ENCODE measurements at regions not wholly inside any gene's neighbourhood (a gene's known extent, or its start where the extent isn't known, plus 50 kb on each side); places are given as distances from the start of the nearest gene placed in this dataset.
"Not testable (repeated sequence)": the region's sequence is repeated elsewhere in the genome, so short reads cannot be mapped to it uniquely, and the experiment has no call there.

GRCh38 chr2:52289741-52290140 is 1257.8 kb upstream of the NRXN1 start:
- TF ChIP-seq CTCF (IDR thresholded peaks at IDR 0.05; ENCODE audit: borderline replicate concordance, control extremely low read depth, extremely low read depth, insufficient read depth, missing control alignments) = no peak

GRCh38 chr2:52288596-52288995 is 1256.7 kb upstream of the NRXN1 start:
- no peak for DNase-seq (ENCODE audit: low spot score)
- in situ Hi-C loops (cut with MboI; ENCODE audit: low sequenced_read_pairs, unreplicated experiment) = no loop called here
- no peak for TF ChIP-seq CTCF (IDR thresholded peaks at IDR 0.05; ENCODE audit: borderline replicate concordance, control extremely low read depth, extremely low read depth, insufficient read depth, missing control alignments)

More at GRCh38 chr2:52289741-52290140, 1257.8 kb upstream of the NRXN1 start:
- in situ Hi-C loops (cut with MboI; ENCODE audit: low sequenced_read_pairs, unreplicated experiment) = no loop called here
- no peak for DNase-seq (ENCODE audit: low spot score)

- in situ Hi-C loops (cut with MboI; ENCODE audit: low sequenced_read_pairs, unreplicated experiment) = no loop called here
- DNase-seq (ENCODE audit: low spot score) = no peak
- no peak for TF ChIP-seq CTCF (IDR thresholded peaks at IDR 0.05; ENCODE audit: borderline replicate concordance, control extremely low read depth, extremely low read depth, insufficient read depth, missing control alignments)
These were observed 1238.0 kb upstream of the NRXN1 start for GRCh38 chr2:52269696-52270485.

- DNase-seq (ENCODE audit: low spot score) = no peak
- TF ChIP-seq CTCF (IDR thresholded peaks at IDR 0.05; ENCODE audit: borderline replicate concordance, control extremely low read depth, extremely low read depth, insufficient read depth, missing control alignments) = no peak
- in situ Hi-C loops (cut with MboI; ENCODE audit: low sequenced_read_pairs, unreplicated experiment) = no loop called here
These were observed 1233.0 kb upstream of the NRXN1 start for GRCh38 chr2:52264911-52265310.

GRCh38 chr2:52264488-52264887 is 1232.6 kb upstream of the NRXN1 start:
- TF ChIP-seq CTCF (IDR thresholded peaks at IDR 0.05; ENCODE audit: borderline replicate concordance, control extremely low read depth, extremely low read depth, insufficient read depth, missing control alignments) = no peak
- DNase-seq (ENCODE audit: low spot score) = no peak
- in situ Hi-C loops (cut with MboI; ENCODE audit: low sequenced_read_pairs, unreplicated experiment) = no loop called here

- no peak for DNase-seq (ENCODE audit: low spot score)
- no peak for TF ChIP-seq CTCF (IDR thresholded peaks at IDR 0.05; ENCODE audit: borderline replicate concordance, control extremely low read depth, extremely low read depth, insufficient read depth, missing control alignments)
- in situ Hi-C loops (cut with MboI; ENCODE audit: low sequenced_read_pairs, unreplicated experiment) = no loop called here
These were observed 1229.0 kb upstream of the NRXN1 start for GRCh38 chr2:52260904-52261303.

GRCh38 chr2:52258967-52259366 is 1227.0 kb upstream of the NRXN1 start:
- DNase-seq (ENCODE audit: low spot score); in situ Hi-C loops (cut with MboI; ENCODE audit: low sequenced_read_pairs, unreplicated experiment): not testable (repeated sequence)
